Sigmoid colon (tissue), 6 donors: ENCODE measurements at regions not wholly inside any gene's neighbourhood (a gene's known extent, or its start where the extent isn't known, plus 50 kb on each side); places are given as distances from the start of the nearest gene placed in this dataset.

Source experiments
- DNase-seq: peaks from one replicate; pipeline ENCODE4 v3.0.0-alpha.2; 2019
- H3K27ac ChIP-seq, 4 donors: fragments of 200-600 bp; sonication (generic); one replicate each; pipeline ENCODE4 v1.5.1; 2016 to 2019; ENCODE audit warnings: mild to moderate bottlenecking in 1 of 4
- H3K27me3 ChIP-seq, 3 donors: fragments of 200-600 bp; sonication (generic); one replicate each; pipeline ENCODE4 v1.5.1; 2019; ENCODE audit warnings: mild to moderate bottlenecking in 1 of 3
- H3K36me3 ChIP-seq, 4 donors: fragments of 200-600 bp; sonication (generic); one replicate each; pipeline ENCODE4 v1.5.1; 2016 to 2019
- H3K4me1 ChIP-seq, 4 donors: fragments of 200-600 bp; sonication (generic); one replicate each; pipeline ENCODE4 v1.5.1; 2017 to 2019
- H3K4me3 ChIP-seq, 4 donors: fragments of 200-600 bp; sonication (generic); one replicate each; pipeline ENCODE4 v1.5.1; 2017 to 2019; ENCODE audit warnings: mild to moderate bottlenecking in 2 of 4, moderate library complexity in 1 of 4
- H3K9me3 ChIP-seq, 4 donors: fragments of 200-600 bp in 3 of 4; sonication (generic) in 3 of 4; one replicate each; pipeline versions ENCODE4 v1.5.1 to v1.6.1; 2013 to 2019
- EP300 ChIP-seq, 4 donors: sonication (generic); formaldehyde crosslinking; IDR thresholded peaks; one replicate each; pipeline ENCODE4 v1.6.1; 2017; ENCODE audit warnings: antibody characterized with exemption in 4 of 4
- POLR2A ChIP-seq, 2 donors: fragments of 450-650 bp; IDR thresholded peaks; one replicate each; pipeline ENCODE4 v1.6.1; 2016; ENCODE audit warnings: antibody characterized with exemption in 2 of 2, mild to moderate bottlenecking in 2 of 2, moderate library complexity in 2 of 2
- POLR2AphosphoS5 ChIP-seq, 4 donors: sonication (generic); formaldehyde crosslinking; IDR thresholded peaks; one replicate each; pipeline ENCODE4 v1.6.1; 2017; ENCODE audit warnings: antibody characterized with exemption in 4 of 4
- WGBS, 2 donors: extraction: QIAGEN DNeasy Blood & Tissue Kit; methylation state at CpG; one replicate each; pipeline ENCODE4 v1.1.7; 2013; 5-methylcytosine and 5-hydroxymethylcytosine counted together
- intact Hi-C: fragments of 100-400 bp; cut with DNase I; formaldehyde crosslinking; loops from one replicate; pipeline ENCODE4 v1.15.1; 2023
- TF ChIP-seq, protein P1 (sequence below), 4 experiments: fragments of 450-650 bp in 3 of 4; fragments of 200-600 bp in 1 of 4; IDR thresholded peaks; one replicate each; pipeline ENCODE4 v1.5.1; 2016 to 2019; ENCODE audit warnings: antibody characterized with exemption in 4 of 4, mild to moderate bottlenecking in 3 of 4, moderate library complexity in 2 of 4
- donor health status: healthy with polysubstance abuse.
- donor health status: healthy.

DNA sequence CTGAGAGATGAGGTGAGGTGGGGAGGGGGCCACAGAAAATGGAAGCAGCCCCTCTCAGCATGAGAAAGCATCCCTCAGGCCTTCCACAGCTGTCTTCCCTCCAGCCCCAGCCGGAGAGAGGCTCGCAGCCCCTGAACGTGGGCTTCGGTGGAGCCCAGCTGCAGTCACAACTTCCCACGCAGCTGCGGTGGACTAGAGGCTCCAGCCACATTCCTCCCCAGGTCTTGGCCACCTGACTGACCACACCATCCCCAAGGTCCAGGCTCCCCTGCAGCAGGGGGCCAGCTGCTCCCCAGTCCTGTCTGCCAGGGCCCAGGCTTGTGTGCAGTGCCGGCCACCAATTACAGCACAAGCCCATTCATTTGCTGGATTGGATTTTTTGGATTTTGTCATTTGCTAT is 212.3 kb upstream of the BCOR start:
- WGBS, 2 donors = 83 to 85% methylated on average over 7 of the region's 7 CpGs
- no peak overlapping the region for H3K27ac ChIP-seq
- intact Hi-C loops = no loop called here
- peak; percentile 54 for DNase-seq
- no peak overlapping the region for H3K4me3 ChIP-seq
- no peaks in the 10 kb centered on the region for H3K36me3 ChIP-seq
- H3K9me3 ChIP-seq = no peaks in the 10 kb centered on the region
- no peaks in the 10 kb centered on the region for H3K4me1 ChIP-seq
- TF ChIP-seq POLR2AphosphoS5 (IDR thresholded peaks at IDR 0.05) (no peak), POLR2A (IDR thresholded peaks at IDR 0.05) (no peak), EP300 (IDR thresholded peaks at IDR 0.05) (no peak)
- TF ChIP-seq, protein P1, sequence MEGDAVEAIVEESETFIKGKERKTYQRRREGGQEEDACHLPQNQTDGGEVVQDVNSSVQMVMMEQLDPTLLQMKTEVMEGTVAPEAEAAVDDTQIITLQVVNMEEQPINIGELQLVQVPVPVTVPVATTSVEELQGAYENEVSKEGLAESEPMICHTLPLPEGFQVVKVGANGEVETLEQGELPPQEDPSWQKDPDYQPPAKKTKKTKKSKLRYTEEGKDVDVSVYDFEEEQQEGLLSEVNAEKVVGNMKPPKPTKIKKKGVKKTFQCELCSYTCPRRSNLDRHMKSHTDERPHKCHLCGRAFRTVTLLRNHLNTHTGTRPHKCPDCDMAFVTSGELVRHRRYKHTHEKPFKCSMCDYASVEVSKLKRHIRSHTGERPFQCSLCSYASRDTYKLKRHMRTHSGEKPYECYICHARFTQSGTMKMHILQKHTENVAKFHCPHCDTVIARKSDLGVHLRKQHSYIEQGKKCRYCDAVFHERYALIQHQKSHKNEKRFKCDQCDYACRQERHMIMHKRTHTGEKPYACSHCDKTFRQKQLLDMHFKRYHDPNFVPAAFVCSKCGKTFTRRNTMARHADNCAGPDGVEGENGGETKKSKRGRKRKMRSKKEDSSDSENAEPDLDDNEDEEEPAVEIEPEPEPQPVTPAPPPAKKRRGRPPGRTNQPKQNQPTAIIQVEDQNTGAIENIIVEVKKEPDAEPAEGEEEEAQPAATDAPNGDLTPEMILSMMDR (IDR thresholded peaks at IDR 0.05) = no peak
- H3K27me3 ChIP-seq = no peaks in the 10 kb centered on the region

DNA sequence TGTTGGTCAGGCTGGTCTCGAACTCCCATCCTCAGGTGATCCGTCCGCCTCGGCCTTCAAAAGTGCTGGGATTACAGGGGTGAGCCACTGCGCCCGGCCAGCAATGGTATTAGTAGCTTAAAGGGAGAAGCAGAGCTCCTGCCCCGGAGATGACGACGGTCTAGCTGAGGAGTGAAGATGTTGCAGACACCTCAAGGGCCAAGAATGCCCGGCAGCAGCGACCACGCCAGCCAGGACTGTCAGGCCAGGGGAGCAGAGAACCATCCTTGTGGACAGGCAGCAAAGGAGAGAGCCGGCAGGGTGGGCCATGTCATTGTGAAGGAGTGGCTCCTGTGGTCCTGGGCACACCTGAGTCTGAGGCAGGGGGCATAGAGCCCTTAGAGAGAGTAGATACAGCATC is 210.1 kb upstream of the BCOR start:
- no peaks in the 10 kb centered on the region for H3K27me3 ChIP-seq
- 94 to 97% methylated on average over 13 of the region's 13 CpGs for WGBS, 2 donors
- H3K36me3 ChIP-seq = no peaks in the 10 kb centered on the region
- TF ChIP-seq, protein P1 (IDR thresholded peaks at IDR 0.05) = no peak
- TF ChIP-seq POLR2AphosphoS5 (IDR thresholded peaks at IDR 0.05) (no peak), EP300 (IDR thresholded peaks at IDR 0.05) (no peak), POLR2A (IDR thresholded peaks at IDR 0.05) (no peak)
- H3K27ac ChIP-seq = no peak overlapping the region
- DNase-seq = peak; percentile 36
- intact Hi-C loops = no loop called here
- H3K4me3 ChIP-seq = no peak overlapping the region
- H3K4me1 ChIP-seq = no peaks in the 10 kb centered on the region
- H3K9me3 ChIP-seq = no peaks in the 10 kb centered on the region

DNA sequence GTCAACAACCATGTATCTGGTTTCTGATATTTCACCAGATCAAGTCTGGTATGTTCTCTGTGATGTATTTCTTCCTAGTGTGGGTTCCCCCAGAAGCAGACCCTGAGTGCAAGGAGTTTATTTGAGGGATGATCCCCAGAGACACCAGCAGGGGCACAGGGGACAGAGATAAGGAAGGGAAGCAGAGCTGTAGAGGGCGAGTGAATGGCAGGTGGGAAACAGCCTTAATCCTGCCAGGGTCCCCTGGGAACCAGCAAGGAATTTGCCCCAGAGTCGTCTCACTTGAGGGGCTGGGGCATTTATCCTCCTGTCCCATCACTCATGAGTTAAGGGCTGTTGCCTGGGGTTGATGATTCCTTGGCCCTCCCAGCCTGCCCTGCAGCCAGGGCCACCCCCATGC is 206.4 kb upstream of the BCOR start:
- H3K36me3 ChIP-seq = no peaks in the 10 kb centered on the region
- TF ChIP-seq POLR2AphosphoS5 (IDR thresholded peaks at IDR 0.05) (no peak), POLR2A (IDR thresholded peaks at IDR 0.05) (no peak), EP300 (IDR thresholded peaks at IDR 0.05) (no peak)
- TF ChIP-seq, protein P1 (IDR thresholded peaks at IDR 0.05) = no peak
- H3K4me1 ChIP-seq = peaks cover 0 to 5% (median 2%) of the 10 kb centered on the region in 4 donors
- H3K9me3 ChIP-seq = no peaks in the 10 kb centered on the region
- no peak overlapping the region for H3K4me3 ChIP-seq
- DNase-seq = no peak
- no peak overlapping the region for H3K27ac ChIP-seq
- intact Hi-C loops = no loop called here
- WGBS, 2 donors = 68 to 94% methylated on average over 2 of the region's 2 CpGs
- H3K27me3 ChIP-seq = no peaks in the 10 kb centered on the region

DNA sequence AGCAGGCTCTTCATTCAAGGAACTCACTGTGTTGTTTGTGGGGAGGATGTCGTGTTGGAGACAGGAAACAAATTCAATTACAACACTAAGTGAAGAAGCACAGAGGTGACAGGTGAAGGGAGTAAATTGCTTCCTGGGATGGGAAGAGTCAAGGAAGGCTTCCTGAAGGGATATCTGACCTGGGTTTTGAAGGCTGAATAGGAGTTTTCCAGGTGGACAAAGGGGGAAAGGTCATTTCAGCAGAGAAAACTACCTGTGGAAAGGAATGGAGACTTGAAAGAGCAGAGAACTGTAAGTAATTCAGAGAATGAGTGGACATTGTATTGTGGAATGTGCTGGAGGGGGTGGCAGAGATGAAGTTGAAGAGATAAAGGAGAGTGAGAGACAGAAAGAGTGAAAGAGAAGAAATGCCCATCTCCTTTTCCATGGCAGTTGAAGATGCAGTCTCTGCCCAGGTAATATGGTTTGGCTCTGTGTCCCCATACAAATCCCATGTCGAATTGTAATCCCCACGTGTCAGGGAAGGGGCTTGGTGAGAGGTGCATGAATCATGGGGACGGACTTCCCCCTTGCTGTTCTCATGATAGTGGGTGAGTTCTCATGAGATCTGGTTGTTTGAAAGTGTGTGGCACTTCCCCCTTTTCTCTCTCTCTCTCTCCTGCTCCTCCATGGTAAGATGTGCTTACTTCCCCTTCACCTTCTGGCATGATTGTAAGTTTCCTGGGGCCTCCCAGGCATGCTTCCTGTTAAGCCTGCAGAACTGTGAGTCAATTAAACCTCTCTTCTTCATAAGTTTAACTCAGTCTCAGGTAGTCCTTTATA is 205.7 kb upstream of the BCOR start:
- Histone ChIP-seq H3K27me3 (no peaks in the 10 kb centered on the region), H3K27ac (no peak overlapping the region), H3K9me3 (no peaks in the 10 kb centered on the region), H3K36me3 (no peaks in the 10 kb centered on the region), H3K4me3 (no peak overlapping the region), H3K4me1 (peaks cover 0 to 10% (median 5%) of the 10 kb centered on the region in 4 donors)
- no peak for DNase-seq
- intact Hi-C loops = no loop called here
- no peak for TF ChIP-seq POLR2A (IDR thresholded peaks at IDR 0.05)
- no peak for TF ChIP-seq EP300 (IDR thresholded peaks at IDR 0.05)
- WGBS, 2 donors = 68 to 79% methylated on average over 4 of the region's 4 CpGs

DNA sequence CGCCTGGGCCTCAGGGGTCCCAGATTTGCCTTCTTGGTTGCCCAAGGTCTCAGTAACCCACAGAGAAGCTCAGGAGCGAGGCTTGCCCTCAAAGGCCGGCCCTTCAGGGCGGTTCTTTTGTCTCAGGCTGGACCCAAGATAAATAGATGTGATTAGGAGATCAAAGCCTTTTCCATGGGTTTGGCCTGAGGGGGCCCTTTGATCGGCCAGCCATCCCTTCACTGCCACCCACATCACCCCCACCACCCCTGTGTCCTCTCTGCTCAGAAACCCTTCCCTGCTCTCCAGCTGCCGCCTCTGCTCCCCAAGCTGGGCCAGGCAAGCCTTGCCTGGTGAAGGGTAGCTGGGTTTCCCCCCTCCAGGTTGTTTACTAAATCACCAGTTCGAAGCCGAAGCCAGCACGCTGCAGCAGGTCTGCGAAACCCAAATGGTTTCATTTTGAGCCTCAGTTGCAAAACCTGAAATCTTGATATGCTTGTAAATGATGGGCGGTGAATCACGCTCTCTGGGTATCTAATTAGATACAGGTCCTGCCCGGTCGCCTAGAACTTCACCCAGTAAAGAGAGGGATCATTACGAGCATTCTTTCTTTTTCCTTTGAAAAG is 202.6 kb upstream of the BCOR start:
- TF ChIP-seq, protein P1 (IDR thresholded peaks at IDR 0.05) = no peak
- no peak for TF ChIP-seq EP300 (IDR thresholded peaks at IDR 0.05)
- no peak for TF ChIP-seq POLR2A (IDR thresholded peaks at IDR 0.05)
- no peak for TF ChIP-seq POLR2AphosphoS5 (IDR thresholded peaks at IDR 0.05)
- no peak overlapping the region for H3K27ac ChIP-seq
- 81 to 89% methylated on average over 15 of the region's 15 CpGs for WGBS, 2 donors
- H3K4me3 ChIP-seq = no peak overlapping the region
- intact Hi-C loops = no loop called here
- H3K4me1 ChIP-seq = peaks cover 0 to 10% (median 5%) of the 10 kb centered on the region in 4 donors
- no peak for DNase-seq
- no peaks in the 10 kb centered on the region for H3K9me3 ChIP-seq
- no peaks in the 10 kb centered on the region for H3K27me3 ChIP-seq
- H3K36me3 ChIP-seq = no peaks in the 10 kb centered on the region
